ENCODE measurements at regions not wholly inside any gene's neighbourhood (a gene's known extent, or its start where the extent isn't known, plus 50 kb on each side); places are given as distances from the start of the nearest gene placed in this dataset.

DNA sequence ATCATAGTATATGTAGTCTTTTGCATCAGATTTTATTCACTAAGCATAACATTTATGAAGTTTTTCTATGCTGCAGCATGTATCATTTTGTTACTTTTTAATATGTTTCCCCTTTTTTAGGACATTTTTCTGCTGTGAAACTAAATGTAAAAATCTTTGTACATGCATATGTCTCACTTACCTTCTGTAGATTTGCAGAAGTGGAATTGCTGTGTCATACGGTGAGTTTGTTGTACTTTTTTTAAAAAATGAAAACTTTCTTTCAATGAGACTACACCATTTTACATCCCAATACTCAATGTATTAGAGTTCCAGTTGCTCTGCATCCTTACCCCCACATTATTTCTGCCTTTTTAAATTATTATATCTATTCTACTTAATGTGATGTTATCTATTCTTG, 868.9 kb downstream of the PDHA2 start:
- ATAC-seq (ENCODE audit: low read depth) (no peak), DNase-seq (no peak)
- dilution Hi-C loops (cut with HindIII; ENCODE audit: low sequenced_read_pairs, unreplicated experiment): no loop called here
- no peak overlapping the region for H4K8ac ChIP-seq (ENCODE audit: low read depth in 2 of 2, low read length in 2 of 2)
- H4K5ac ChIP-seq (ENCODE audit: low read depth, low read length): no peak overlapping the region
- no peak overlapping the region for H3K18ac ChIP-seq (ENCODE audit: low read depth, low read length)
- 0 out of 2 replicates have a peak, but pooled peaks cover 4% of the 10 kb centered on the region for H3K9me3 ChIP-seq (ENCODE audit: control insufficient read depth, insufficient read depth, low read length)
- no peak overlapping the region for H2AK5ac ChIP-seq (ENCODE audit: low read depth, low read length)
- H2AFZ ChIP-seq (replicated peaks; ENCODE audit: low read length, poor library complexity): no peak overlapping the region
- no peak overlapping the region for H2BK20ac ChIP-seq (ENCODE audit: low read depth, low read length)
- no peaks in the 10 kb centered on the region for H4K20me1 ChIP-seq (ENCODE audit: insufficient read depth, low read length)
- no peak overlapping the region for H2AK9ac ChIP-seq (replicated peaks; ENCODE audit: low read depth, low read length, poor library complexity)
- no peak overlapping the region for H3K56ac ChIP-seq (ENCODE audit: extremely low read depth, insufficient read depth, low read length)
- no CpG with 5 or more reads among the region's 1 CpG for WGBS, 2 experiments (ENCODE audit: extremely low coverage in 2 of 2, insufficient read length in 1 of 2)
- POLR2A ChIA-PET (ENCODE audit: unreplicated experiment): no interaction called here
- no peak overlapping the region for H3K27ac ChIP-seq (ENCODE audit: insufficient read depth, low read length)
- no peak overlapping the region for H3K14ac ChIP-seq (replicated peaks; ENCODE audit: low read depth, low read length)
- no peaks in the 10 kb centered on the region for H3K9me1 ChIP-seq (ENCODE audit: insufficient read depth, low read length)
- no peaks in the 10 kb centered on the region for H3K27me3 ChIP-seq (ENCODE audit: control insufficient read depth, insufficient read depth, low read length)
- H3K9ac ChIP-seq (ENCODE audit: low read depth, low read length): no peak overlapping the region
- intact Hi-C loops (cut with micrococcal nuclease): no loop called here
- no peak overlapping the region for H3K4me3 ChIP-seq (ENCODE audit: insufficient read depth, low read depth, low read length)
- TF ChIP-seq MAZ (IDR thresholded peaks at IDR 0.05; ENCODE audit: borderline replicate concordance, low read depth, low read length): no peak
- TF ChIP-seq BHLHE40 (IDR thresholded peaks at IDR 0.05; ENCODE audit: low read depth, low read length): no peak
- no peak for TF ChIP-seq MAFK (IDR thresholded peaks at IDR 0.05; ENCODE audit: low read depth, low read length)
- TF ChIP-seq, protein P1, sequence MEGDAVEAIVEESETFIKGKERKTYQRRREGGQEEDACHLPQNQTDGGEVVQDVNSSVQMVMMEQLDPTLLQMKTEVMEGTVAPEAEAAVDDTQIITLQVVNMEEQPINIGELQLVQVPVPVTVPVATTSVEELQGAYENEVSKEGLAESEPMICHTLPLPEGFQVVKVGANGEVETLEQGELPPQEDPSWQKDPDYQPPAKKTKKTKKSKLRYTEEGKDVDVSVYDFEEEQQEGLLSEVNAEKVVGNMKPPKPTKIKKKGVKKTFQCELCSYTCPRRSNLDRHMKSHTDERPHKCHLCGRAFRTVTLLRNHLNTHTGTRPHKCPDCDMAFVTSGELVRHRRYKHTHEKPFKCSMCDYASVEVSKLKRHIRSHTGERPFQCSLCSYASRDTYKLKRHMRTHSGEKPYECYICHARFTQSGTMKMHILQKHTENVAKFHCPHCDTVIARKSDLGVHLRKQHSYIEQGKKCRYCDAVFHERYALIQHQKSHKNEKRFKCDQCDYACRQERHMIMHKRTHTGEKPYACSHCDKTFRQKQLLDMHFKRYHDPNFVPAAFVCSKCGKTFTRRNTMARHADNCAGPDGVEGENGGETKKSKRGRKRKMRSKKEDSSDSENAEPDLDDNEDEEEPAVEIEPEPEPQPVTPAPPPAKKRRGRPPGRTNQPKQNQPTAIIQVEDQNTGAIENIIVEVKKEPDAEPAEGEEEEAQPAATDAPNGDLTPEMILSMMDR (conservative IDR thresholded peaks at IDR 0.05; ENCODE audit: low read depth, low read length): no peak
- TF ChIP-seq FOS (IDR thresholded peaks at IDR 0.05; ENCODE audit: low read depth, low read length): no peak
- TF ChIP-seq POLR2A (IDR thresholded peaks at IDR 0.05; ENCODE audit: low read depth, low read length): no peak
- TF ChIP-seq NFE2L2 (IDR thresholded peaks at IDR 0.05; ENCODE audit: low read depth, low read length): no peak
- TF ChIP-seq RFX5 (IDR thresholded peaks at IDR 0.05; ENCODE audit: low read depth, low read length): no peak
- TF ChIP-seq SMC3 (IDR thresholded peaks at IDR 0.05; ENCODE audit: low read depth, low read length): no peak
- no peak for TF ChIP-seq RAD21 (IDR thresholded peaks at IDR 0.05; ENCODE audit: low read length)
- TF ChIP-seq, protein P2, sequence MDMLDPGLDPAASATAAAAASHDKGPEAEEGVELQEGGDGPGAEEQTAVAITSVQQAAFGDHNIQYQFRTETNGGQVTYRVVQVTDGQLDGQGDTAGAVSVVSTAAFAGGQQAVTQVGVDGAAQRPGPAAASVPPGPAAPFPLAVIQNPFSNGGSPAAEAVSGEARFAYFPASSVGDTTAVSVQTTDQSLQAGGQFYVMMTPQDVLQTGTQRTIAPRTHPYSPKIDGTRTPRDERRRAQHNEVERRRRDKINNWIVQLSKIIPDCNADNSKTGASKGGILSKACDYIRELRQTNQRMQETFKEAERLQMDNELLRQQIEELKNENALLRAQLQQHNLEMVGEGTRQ (IDR thresholded peaks at IDR 0.05; ENCODE audit: low read depth, low read length): no peak
- no peak for TF ChIP-seq CEBPB (IDR thresholded peaks at IDR 0.05; ENCODE audit: low read depth, low read length)
- TF ChIP-seq RCOR1 (IDR thresholded peaks at IDR 0.05; ENCODE audit: insufficient replicate concordance, low read length): no peak
- no peak for TF ChIP-seq CHD1 (IDR thresholded peaks at IDR 0.05; ENCODE audit: low read depth, low read length)
- TF ChIP-seq, protein P3, sequence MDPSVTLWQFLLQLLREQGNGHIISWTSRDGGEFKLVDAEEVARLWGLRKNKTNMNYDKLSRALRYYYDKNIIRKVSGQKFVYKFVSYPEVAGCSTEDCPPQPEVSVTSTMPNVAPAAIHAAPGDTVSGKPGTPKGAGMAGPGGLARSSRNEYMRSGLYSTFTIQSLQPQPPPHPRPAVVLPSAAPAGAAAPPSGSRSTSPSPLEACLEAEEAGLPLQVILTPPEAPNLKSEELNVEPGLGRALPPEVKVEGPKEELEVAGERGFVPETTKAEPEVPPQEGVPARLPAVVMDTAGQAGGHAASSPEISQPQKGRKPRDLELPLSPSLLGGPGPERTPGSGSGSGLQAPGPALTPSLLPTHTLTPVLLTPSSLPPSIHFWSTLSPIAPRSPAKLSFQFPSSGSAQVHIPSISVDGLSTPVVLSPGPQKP (IDR thresholded peaks at IDR 0.05; ENCODE audit: borderline replicate concordance, low read depth, low read length): no peak
- TF ChIP-seq MXI1 (IDR thresholded peaks at IDR 0.05; ENCODE audit: borderline replicate concordance, low read depth, low read length): no peak
- H2BK15ac ChIP-seq (ENCODE audit: low read depth, low read length): no peak overlapping the region
- CTCF ChIA-PET: no interaction called here
- H3K79me1 ChIP-seq (ENCODE audit: low read depth in 1 of 2, low read length in 2 of 2): no peaks in the 10 kb centered on the region
- no peaks in the 10 kb centered on the region for H3K4me1 ChIP-seq (ENCODE audit: control insufficient read depth, insufficient read depth, low read length)
- no peak overlapping the region for H2BK5ac ChIP-seq (ENCODE audit: low read depth, low read length, poor library complexity, severe bottlenecking)
- H3K36me3 ChIP-seq (ENCODE audit: control insufficient read depth, insufficient read depth, low read length): no peaks in the 10 kb centered on the region
- no peak overlapping the region for H4K91ac ChIP-seq (ENCODE audit: insufficient read depth, low read depth, low read length)
- H3K4ac ChIP-seq (ENCODE audit: low read depth, low read length): no peak overlapping the region
- H2BK120ac ChIP-seq (ENCODE audit: low read depth, low read length): no peak overlapping the region
- BruUV-seq (replicated peaks): no TSS peak
- H3K4me2 ChIP-seq (ENCODE audit: low read depth, low read length): no peak overlapping the region
- in situ Hi-C loops (cut with MboI; ENCODE audit: low sequenced_read_pairs): no loop called here
- H3K23ac ChIP-seq (ENCODE audit: low read depth, low read length): no peak overlapping the region
